GM21526 (cell line): ENCODE measurements at regions not wholly inside any gene's neighbourhood (a gene's known extent, or its start where the extent isn't known, plus 50 kb on each side); places are given as distances from the start of the nearest gene placed in this dataset.
"Not testable (repeated sequence)": the region's sequence is repeated elsewhere in the genome, so short reads cannot be mapped to it uniquely, and the experiment has no call there.

Source experiments
- ATAC-seq: cut with Tn5 transposase; IDR thresholded peaks from one replicate; pipeline ENCODE4 v1.9.1; 2021; ENCODE audit warnings: moderate library complexity; ENCODE audit not compliant: unreplicated experiment, low FRiP score

DNA sequence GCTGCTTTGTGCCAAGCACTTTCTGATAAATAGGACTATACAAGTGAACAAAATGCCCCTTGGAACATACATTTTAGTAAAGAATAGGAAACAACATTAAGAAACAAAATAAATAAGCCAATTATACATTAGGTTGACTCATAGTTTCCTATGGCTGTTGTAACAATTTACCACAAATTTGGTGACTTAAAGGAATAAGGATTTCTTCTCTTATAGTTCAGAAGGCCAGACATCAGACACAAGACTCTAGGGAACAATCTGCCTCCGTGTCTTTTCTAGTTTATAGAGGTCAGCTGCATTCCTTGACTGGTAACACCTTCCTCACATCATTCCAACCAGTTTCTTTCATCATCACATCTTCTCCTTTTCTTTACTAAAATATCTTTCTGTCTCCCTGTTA is 235.9 kb upstream of the PCDH18 start:
- ATAC-seq, result no peak

GRCh38 chr4:137762591-137762990 is 230.3 kb upstream of the PCDH18 start:
- no peak for ATAC-seq

GRCh38 chr4:137754652-137755471 is 222.6 kb upstream of the PCDH18 start:
- no peak for ATAC-seq

- ATAC-seq, result no peak
Observed at GRCh38 chr4:137749466-137749865, 217.2 kb upstream of the PCDH18 start.

- ATAC-seq, result no peak
Observed at GRCh38 chr4:137748616-137749015, 216.3 kb upstream of the PCDH18 start.

DNA sequence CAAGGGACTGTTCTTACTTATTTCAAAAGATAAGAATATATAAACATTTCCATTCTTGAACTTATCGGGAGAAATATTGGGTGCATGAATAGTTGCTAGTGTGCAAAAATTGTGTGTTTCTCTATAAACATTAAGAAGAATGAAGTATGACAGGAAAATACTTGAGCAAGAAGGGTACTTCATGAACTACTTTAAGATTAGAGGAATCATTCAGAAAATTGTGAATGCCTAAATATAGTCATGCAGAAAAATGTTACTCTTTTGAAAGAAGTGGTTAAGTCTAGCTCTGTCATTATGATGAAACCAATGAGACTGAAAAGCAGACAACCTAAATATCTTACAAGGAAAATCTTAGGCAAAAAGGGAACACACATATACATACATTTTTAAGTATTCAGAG is 207.8 kb upstream of the PCDH18 start:
- ATAC-seq, result no peak

DNA sequence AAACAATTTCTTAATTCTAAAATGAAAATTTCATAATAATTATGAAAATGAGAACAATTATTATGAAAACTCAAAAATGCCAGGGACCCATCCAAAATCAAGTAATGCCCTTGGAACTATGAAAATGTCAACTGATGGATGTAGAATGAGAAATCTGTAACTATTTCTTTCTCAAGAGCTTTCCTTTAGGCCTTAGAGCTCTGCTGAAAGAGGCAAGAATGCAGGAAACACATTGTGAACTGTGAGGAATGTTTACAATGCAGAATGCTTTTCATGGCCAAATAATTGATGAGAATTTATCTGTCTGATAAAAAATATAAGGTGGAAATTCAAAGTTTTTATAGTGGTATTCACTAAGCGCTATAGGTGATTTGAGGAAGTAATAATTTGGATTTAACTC is 207.1 kb upstream of the PCDH18 start:
- no peak for ATAC-seq

GRCh38 chr4:137738375-137738990 is 206.2 kb upstream of the PCDH18 start:
- no peak for ATAC-seq

- ATAC-seq, result no peak
Observed at GRCh38 chr4:137735561-137736104, 203.3 kb upstream of the PCDH18 start.

- ATAC-seq, result not testable (repeated sequence)
Observed at GRCh38 chr4:137733174-137734141, 201.2 kb upstream of the PCDH18 start.

DNA sequence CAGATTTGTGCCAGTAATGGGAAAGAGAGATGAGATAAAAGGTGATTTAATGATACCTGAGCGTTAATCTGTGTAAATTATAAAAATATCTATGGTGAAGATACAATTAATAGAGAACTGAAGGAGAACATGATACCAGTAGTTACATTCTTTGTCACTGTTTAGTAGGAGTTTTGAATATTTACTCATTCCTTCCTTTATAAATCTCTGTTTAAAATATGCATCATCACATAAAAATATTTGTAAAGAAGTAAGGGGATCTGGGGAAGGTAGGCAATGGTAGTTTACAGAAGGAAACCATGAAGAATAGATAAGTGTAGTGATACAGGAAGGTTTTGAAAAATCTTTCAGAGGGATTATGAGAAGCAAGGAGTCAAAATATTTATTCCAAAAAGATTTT is 190.6 kb upstream of the PCDH18 start:
- no peak for ATAC-seq

- no peak for ATAC-seq
Observed at GRCh38 chr4:137711502-137711901, 179.2 kb upstream of the PCDH18 start.

GRCh38 chr4:137707626-137708025 is 175.3 kb upstream of the PCDH18 start:
- ATAC-seq, result no peak

DNA sequence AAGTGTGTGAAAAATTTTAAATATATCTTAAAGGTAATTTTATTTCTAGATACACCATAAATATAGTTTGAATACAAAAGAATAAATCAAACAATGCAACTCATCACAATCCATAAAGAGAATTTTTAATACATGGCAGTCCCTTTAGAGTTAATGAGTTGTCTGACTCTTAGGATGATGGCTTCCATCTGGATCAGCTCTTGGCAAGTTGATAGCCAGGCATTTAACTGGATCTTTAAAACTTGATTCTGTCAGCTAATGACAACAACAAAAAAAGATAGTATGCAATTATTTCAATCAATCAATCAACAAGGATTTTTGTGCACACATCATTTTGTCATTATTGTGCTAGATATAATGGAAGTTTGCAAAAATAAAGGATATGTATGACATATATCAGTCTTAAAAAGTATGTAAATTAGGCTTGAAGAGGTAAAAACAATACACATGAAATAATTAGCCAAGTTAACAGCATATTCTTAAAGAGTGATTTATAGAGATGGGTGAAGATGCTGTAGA is 174.9 kb upstream of the PCDH18 start:
- no peak for ATAC-seq

GRCh38 chr4:137705171-137705783 is 173.0 kb upstream of the PCDH18 start:
- ATAC-seq, result no peak

DNA sequence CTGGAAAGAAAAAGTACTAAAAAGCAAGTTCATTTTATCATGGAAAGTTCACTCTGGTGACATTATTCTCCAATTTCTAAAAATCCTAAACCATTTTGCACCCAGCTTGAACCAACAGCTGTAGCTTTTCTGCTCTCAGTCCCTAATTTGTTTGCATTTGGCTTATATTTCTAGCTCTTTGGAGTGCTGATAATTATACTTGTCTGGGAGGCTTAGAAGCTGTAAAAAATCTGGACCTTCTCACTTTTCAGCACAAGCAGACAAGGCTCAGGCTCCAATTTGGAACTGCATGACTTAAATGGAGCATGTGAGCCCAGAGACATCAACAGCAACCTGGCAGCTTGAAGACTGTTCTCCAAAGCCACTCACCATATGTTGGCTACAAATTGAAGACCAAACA is 170.9 kb upstream of the PCDH18 start:
- no peak for ATAC-seq

DNA sequence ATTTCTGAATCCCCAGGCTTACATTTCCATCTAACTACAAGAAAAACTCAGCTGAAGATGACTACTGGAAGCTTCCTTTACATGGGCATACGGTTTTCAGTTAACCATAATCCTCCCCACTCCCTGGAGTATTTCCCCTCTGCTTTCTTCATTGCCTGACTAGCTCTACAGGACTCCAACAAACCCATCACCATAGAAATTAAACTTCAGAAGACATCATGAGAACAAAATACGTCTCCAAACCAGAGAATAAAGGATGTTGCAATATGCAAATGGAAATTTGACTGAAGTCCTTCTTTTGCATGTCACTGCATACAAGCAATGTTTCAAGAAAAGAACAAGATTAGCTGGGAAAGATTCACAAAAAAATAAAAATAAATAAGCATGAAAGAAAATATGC is 170.2 kb upstream of the PCDH18 start:
- ATAC-seq, result no peak

DNA sequence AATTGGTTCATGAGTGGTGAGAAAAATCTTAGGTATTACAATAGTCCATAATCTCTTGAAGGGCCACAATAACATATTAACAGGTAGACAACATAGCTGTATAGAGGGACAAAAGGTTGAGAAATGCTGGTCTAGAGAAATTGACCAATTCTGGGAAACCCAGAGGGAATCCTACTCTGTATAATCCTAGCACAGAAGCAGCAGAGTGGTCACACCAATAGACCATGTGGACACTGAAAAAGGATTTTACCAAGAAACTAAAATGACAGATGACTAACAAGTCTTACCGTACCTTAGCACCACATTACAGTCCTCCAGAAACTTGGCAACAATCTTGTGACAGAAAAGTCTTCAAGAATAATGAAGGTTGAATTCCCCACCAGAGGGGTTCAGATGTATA is 169.1 kb upstream of the PCDH18 start:
- ATAC-seq, result no peak

GRCh38 chr4:137700751-137701150 is 168.5 kb upstream of the PCDH18 start:
- no peak for ATAC-seq

- no peak for ATAC-seq
Observed at GRCh38 chr4:137700072-137700471, 167.8 kb upstream of the PCDH18 start.
